HG02973 (cell line): ENCODE measurements at regions not wholly inside any gene's neighbourhood (a gene's known extent, or its start where the extent isn't known, plus 50 kb on each side); places are given as distances from the start of the nearest gene placed in this dataset.

Experiments used
- ATAC-seq: cut with Tn5 transposase; IDR thresholded peaks from one replicate; pipeline ENCODE4 v1.9.1; 2021; ENCODE audit warnings: moderate library complexity; ENCODE audit not compliant: unreplicated experiment

- ATAC-seq = no peak
Observed at GRCh38 chr1:83773059-83773458, 225.9 kb downstream of the TTLL7 start.

GRCh38 chr1:83770319-83770661 is 228.6 kb downstream of the TTLL7 start:
- ATAC-seq = no peak

- no peak for ATAC-seq
Observed at GRCh38 chr1:83769594-83770318, 229.2 kb downstream of the TTLL7 start.

- no peak for ATAC-seq
Observed at GRCh38 chr1:83769072-83769471, 229.9 kb downstream of the TTLL7 start.

GRCh38 chr1:83766241-83766691 is 232.7 kb downstream of the TTLL7 start:
- ATAC-seq = no peak

GRCh38 chr1:83765125-83765524 is 233.8 kb downstream of the TTLL7 start:
- ATAC-seq = no peak

GRCh38 chr1:83764209-83764608 is 234.7 kb downstream of the TTLL7 start:
- no peak for ATAC-seq

- ATAC-seq = no peak
Observed at GRCh38 chr1:83763361-83764095, 235.4 kb downstream of the TTLL7 start.

GRCh38 chr1:83762416-83762815 is 236.5 kb downstream of the TTLL7 start:
- no peak for ATAC-seq

- ATAC-seq = no peak
Observed at GRCh38 chr1:83762039-83762365, 236.9 kb downstream of the TTLL7 start.

GRCh38 chr1:83761167-83762038 is 237.5 kb downstream of the TTLL7 start:
- ATAC-seq = peak; percentile 99

- ATAC-seq = peak; percentile 9
Observed at GRCh38 chr1:83760226-83761021, 238.5 kb downstream of the TTLL7 start.

- ATAC-seq = no peak
Observed at GRCh38 chr1:83756984-83757717, 241.8 kb downstream of the TTLL7 start.

GRCh38 chr1:83751602-83752001 is 247.3 kb downstream of the TTLL7 start:
- ATAC-seq = no peak

GRCh38 chr1:83750201-83750600 is 248.7 kb downstream of the TTLL7 start:
- ATAC-seq = no peak

GRCh38 chr1:83747853-83748482 is 251.0 kb downstream of the TTLL7 start:
- no peak for ATAC-seq

GRCh38 chr1:83746234-83746633 is 252.7 kb downstream of the TTLL7 start:
- ATAC-seq = peak; percentile 83

- no peak for ATAC-seq
Observed at GRCh38 chr1:83742446-83742845, 256.5 kb downstream of the TTLL7 start.

- ATAC-seq = no peak
Observed at GRCh38 chr1:83741770-83742169, 257.2 kb downstream of the TTLL7 start.

GRCh38 chr1:83741348-83741747 is 257.6 kb downstream of the TTLL7 start:
- no peak for ATAC-seq
